ENCODE measurements at regions not wholly inside any gene's neighbourhood (a gene's known extent, or its start where the extent isn't known, plus 50 kb on each side); places are given as distances from the start of the nearest gene placed in this dataset.

GRCh38 chr12:62008703-62009102, 251.5 kb upstream of the USP15 start:
- TF ChIP-seq POLR2A (IDR thresholded peaks at IDR 0.05) (no peak), CTCF (IDR thresholded peaks at IDR 0.05) (no peak)
